HG02884 (cell line): ENCODE measurements at regions not wholly inside any gene's neighbourhood (a gene's known extent, or its start where the extent isn't known, plus 50 kb on each side); places are given as distances from the start of the nearest gene placed in this dataset.

Source experiments
- ATAC-seq: cut with Tn5 transposase; IDR thresholded peaks from one replicate; pipeline ENCODE4 v1.9.1; 2021; ENCODE audit warnings: mild to moderate bottlenecking, moderate library complexity; ENCODE audit not compliant: unreplicated experiment

DNA sequence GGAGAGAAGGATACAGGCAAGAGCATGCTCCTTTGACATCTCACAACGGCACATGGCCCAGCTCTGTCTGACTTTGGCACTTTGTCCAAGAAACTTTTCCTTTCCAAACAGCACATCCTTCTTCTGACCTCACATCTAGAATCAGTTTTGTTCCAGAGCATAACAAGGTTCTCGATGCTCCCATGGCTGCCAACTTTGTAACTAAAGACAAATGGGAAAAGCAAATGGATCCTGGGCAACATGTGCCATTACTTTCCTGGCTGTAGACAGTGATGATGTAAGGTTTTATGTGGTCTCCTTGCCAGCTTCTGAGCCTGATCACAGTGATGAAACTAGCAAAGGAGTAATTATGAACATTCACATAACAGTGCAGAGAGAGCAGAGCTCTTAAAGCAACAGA is 171.8 kb upstream of the C1orf87 start:
- no peak for ATAC-seq

DNA sequence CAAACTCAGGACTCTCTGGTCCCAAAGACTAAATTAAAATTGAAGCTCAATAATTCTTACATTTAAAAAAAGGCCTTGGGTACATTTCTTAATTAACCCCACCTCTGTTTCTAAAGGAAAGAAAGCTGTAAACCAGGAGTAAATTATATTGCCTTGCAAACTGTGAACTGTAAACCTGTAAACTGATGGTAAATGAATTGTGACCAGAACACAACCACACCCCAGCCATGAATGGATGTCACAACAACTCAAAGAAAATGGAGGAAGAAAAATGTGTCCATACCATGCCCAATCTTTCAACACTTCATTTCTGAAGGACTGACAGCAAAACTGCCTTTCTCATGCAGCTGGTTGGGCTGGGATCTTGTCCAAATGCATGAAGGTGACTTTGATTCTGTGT is 171.3 kb upstream of the C1orf87 start:
- no peak for ATAC-seq

DNA sequence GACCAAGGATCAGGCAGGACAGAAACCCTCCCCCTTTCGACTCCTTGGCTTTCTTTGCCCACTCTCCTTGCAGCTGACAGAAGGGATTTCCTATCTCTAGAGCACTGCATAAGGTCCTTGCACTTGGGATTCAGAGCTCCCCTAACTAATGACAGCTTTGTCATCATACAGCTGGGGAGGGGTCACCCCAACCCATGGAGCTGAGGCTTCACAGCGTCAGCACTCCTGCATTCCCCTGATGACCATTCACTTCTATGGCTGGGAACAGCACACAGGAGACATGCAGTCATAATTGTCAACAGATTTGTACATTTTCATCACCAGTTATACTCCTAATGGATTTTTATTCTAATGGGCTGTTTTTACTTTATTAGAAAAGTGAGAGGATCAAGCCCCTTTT is 161.7 kb upstream of the C1orf87 start:
- ATAC-seq: no peak

DNA sequence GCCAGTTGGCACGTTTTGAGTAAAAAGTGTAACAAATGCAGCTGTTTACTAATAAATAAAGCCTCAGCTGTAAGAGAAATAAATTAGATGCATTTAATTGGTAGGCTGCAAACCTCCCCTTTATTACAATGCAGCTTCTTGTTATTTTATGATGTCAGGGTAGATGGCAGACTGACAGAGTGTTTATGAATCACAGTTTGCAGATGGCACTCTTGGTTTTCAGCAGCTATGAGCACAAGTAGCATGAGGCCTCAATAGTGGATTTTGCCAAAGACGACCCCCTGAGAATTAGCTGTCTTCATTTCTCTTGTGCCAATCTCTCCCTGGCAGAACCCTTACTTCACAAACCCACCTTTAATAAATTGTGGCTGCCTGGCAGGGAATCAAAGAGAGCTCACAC is 161.2 kb upstream of the C1orf87 start:
- ATAC-seq: no peak

DNA sequence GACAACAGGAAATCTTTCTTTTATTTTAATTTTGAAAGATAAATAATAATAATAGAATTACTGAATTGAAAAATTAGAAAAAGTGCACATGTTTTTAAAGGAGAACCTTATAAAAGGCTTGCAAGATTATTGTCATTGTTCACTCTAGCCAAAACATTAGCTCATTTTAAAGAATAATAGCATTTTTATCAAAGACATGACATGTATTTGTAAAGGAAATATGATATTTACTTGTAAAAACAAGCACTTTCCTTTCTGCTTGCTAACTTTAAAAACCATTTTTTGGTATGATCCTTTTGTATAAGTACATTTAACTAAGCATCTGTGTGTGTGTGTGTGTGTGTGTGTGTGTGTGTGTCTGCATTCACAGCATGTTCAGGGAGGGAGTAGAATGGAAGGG is 156.3 kb upstream of the C1orf87 start:
- ATAC-seq: no peak

DNA sequence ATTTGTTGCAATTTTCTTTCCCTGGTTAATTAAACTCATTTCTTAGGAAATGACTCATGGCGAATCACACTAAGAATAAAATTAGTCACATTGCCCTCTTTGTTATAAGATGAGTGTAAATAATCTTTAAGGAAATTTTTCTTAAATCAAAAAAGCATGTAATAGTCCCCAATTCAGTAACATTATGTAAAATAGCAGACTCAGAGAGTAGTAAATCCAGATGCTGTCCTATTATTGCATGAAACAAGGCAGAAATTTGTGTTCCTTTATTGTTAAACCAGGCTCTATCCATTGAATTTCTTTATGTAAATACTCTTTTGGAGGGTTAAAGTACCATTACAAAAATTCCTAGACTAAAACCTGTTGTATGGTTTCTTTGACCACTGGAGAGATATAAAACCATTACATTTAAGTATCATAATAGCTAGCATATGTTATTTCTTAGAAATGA is 154.5 kb upstream of the C1orf87 start:
- ATAC-seq: no peak

DNA sequence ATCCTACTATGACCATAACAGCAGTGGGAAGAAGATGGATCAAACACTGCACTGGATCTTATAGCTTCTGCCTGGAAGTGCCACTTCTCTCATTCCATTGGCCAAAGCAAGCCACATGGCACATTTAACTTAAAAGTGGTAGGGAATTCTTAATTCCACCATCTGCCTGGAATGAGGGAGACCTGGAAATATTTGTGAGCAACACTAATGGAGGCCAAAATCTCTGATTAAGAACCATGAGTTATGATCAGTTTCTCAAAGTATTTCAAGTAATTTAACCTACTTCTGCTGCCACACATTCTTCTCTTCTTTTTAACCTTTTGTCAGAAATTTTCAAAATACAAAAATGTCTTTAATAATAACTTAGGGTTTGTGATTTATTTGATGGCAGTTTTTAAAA is 154.0 kb upstream of the C1orf87 start:
- no peak for ATAC-seq

DNA sequence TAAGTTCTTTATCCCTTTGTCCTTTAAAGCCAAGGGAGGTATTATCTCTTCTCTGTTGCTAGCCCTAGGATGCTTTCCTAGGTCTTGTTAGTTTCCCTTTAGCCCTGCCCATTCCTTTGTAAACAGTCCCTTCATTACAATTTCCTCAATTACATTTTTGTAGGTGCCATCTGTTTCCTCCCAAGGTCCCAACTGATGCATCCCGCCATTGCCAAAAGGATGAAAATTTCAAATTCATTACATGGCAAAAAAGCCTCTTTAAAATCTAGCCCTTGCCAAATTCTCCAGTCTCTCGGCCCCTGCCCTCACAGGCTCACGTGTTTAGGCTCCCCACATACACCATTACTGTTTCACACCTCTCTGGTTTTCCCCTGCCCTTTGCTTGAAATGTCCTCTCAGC is 151.9 kb upstream of the C1orf87 start:
- no peak for ATAC-seq

DNA sequence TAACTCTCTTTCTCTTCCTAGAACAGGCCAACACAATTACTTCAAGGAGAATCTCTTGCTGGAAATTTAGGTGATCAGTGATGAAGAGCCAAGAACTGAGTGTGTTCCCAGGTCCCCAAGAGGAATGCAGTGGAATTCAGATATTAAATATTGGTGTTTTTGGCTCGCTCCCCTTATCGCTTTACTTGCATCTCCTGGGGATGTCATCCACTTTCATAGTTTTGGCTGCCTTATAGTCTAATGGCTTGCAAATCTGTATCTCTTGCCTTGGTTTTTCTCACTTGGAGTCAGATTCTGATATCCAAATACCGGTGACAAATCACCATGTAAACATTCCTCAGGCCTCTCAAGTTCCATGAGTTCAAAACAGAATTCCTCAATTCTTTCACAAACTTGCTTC is 151.0 kb upstream of the C1orf87 start:
- no peak for ATAC-seq

DNA sequence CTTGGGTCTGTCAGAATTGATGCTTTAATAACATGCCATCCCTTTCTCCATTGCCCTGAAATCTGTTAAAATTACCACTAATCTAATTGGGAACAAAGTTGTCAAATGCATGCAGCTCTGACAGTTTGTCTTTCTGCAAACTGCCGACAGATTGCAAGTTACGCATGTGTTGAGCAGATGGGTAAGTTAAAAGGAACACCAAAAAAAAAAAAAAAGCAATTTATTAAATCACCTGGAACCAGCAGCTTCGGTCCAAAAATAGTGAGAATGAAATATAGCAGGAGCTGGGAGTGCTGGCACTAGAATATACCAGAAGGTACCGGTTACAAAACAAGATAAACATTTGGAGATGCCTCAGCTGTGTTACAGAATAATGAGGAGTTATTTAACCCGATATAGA is 149.6 kb upstream of the C1orf87 start:
- no peak for ATAC-seq

DNA sequence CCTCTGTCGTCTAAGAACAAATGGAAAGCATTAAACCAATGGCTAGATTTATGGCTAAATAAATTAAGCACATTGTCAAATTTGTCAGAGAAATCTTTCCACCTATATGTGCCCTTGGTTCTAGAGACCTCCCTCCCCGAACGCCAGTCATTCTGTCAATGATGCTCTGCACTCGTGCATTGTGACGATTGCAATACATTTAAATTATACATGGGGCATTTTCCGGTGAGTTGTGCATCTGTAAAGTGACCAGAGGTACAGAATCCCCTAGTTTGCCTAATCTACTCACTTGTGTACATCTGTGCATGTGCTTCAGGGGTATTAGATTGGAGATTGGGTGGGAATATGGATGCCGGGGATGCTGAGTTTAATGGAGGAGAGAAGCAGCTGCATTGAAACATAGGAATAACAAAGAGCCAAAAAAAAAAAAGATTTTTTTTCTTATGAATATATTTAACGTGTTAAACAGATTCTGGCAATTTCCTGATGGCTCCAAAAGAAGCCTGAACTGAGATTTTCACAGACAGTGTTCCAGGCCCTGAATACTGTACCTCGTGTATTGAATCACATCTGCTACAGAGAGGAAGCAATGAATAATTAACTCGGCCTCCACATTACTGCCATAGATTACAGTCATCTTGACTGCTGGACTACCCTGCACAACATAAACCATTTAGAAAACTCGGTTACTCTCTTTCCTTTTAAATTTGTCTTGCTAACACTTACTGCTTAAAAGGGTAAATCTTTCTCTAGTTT is 149.0 kb upstream of the C1orf87 start:
- no peak for ATAC-seq

DNA sequence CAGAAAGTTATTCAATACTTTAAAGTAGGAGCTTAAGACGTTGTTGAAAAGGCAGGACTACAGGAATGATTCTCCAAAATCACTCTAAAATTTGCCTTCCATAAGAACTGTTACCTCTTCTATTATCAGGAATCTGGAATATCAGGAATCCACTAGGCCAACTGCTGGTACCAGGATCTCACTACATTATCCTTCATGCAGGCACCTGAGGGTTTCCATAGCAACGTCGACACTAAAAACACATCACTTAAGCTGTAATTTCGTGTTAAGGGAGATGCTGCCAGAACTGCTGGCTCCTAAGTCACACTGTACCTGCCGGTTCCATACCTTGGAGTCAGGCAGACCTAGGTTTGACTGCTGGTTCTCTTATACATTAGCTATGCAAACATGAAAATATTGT is 139.7 kb upstream of the C1orf87 start:
- no peak for ATAC-seq

DNA sequence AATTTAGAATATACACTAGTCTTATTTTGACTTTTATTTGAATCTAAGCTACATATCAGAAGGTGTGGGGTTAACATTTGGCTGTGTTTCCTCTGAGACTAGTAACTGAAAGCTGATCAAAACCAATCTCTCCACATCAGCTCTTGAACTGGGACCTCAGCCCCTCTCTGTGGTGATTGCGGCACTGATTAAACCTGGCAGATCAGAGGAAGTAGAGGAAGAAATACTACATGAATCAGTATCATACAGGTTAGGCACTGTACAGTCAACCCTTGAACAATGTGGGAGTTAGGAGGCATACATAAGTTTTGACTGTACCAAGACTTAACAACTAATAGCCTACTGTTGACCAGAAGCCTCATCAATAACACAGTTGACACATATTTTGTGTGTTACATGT is 122.5 kb upstream of the C1orf87 start:
- no peak for ATAC-seq

DNA sequence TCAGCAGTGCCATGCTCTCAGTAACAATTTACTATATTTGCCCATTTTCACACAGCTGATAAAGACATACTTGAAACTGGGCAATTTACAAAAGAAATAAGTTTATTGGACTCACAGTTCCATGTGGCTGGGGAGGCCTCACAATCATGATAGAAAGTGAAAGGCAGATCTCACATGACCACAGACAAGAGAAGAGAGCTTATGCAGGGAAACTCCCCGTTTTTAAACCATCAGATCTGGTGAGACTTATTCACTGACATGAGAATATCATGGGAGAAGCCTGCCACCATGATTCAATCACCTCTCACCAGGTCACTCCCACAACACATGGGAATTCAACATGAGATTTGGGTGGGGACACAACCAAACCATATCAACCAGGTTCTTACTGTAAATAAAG is 112.1 kb upstream of the C1orf87 start:
- no peak for ATAC-seq

DNA sequence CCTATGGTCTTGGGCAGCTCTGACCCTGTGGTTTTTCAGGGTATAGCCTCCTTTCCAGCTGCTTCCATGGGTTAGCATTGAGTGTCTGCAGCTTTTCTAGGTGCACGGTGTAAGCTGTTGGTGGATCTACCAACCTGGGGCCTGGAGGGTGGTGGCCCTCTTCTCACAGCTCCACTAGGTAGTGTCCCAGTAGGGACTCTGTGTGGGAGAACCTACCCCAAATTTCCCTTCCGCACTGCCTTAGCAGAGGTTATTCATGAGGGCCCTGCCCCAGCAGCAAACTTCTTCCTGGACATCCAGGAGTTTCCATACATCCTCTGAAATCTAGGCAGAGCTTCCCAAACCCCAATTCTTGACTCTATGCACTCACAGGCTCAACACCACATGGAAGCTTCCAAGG is 111.0 kb upstream of the C1orf87 start:
- ATAC-seq: no peak

DNA sequence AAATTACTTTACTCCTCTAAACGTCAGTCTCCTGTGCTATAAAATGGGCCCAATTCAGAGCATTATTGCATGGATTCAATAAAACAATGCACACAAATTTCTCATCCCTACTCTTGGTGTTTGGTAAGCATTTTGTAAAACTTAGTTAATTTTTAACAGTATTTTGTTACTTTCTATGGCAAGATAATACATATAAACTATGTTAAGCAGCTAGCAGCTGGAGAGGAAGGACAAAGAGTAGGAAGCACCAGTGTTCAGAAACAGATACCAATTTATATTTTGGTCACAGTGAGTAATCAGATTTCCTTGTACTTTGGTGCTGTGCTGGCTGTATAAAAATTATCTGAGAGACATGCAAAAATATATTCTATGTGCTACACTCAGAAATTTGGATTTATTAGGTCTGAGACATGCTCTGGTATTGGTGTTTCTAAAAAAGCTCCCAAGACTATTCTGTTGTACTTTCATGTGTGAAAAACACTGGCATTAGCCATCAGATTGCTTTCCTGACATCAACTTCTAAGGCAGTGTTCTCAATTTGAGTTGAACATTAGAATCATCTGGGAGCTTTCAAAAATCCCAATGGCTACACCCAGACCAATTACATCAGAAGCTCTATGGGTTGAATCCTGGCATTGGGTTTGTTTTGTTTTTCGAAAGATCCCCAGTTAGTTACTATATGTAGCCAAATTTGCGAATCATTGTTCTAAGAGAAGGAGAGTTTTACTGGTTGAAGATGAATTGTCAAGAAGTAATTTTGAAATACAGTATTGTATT is 100.3 kb upstream of the C1orf87 start:
- ATAC-seq: no peak

DNA sequence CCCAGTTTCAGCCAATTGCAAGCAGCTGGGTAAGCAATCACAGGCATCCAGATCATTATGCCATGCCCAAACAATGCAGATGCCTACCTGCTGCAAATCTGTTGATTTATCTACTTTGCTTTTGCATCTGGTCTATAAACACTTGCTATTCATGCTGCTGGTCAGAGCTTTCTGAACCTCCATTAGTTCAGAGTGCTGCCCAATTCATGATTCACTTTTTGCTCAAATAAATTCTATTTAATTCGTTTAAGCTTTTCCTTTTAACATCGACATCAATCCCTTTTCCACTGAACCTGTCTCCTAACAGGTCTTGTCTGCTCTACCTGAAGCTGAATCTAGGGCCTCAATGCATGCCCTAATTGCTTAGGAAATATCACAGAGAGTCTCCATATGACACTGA is 99.4 kb upstream of the C1orf87 start:
- ATAC-seq: no peak

DNA sequence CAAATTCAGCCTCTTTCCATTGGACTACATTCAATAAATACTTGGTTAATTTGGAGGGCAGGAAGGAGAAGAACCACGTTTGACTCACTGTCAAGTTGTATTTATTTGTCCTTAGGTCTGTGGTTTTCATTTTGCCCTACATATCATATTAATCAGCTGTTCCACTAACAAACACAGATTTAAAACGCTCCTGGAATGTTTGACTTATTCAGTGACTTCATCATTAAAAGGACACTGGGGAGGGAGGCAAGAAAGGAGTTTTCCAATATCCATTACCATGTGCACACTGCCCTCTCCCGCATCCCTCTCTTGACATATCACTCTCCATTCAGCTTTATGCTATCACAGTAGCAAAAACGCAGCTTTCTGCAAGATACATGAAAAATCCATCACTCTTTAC is 98.2 kb upstream of the C1orf87 start:
- ATAC-seq: no peak

DNA sequence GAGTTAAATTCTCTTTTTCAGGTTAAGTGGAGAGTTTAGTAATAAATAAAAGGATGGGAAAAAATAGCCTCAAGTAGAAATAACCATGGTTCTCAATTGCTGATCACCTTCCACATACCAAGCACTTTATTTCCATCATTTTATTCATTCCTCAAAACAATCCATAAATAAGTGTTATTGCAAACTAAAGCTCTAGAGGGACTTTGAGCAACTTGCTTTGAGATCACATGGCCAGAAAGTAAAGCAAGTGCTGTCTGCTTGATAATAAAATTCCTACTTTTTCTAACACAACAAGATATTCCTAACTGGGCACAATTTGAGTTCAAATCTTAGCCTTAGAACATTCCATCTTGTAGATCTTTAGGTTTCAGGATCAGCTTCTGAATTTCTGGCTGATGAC is 97.1 kb upstream of the C1orf87 start:
- ATAC-seq: no peak

DNA sequence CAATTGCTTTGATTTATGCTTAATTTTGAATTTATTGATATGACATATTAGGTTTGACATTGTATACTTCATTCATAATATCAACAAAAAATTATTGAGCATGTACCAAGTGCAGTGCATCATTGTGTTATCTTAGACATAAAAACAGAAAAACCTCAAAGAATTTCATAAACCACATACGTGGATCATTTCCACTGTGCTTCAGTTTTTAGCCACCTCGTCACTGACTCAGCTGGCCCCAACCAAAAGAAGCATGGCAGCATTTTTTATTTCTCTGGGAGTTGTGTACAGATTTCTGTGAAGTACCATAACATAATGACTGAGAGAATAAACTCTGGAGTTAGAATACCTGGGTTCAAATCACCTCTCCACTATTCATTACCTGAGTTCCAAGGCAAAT is 95.6 kb upstream of the C1orf87 start:
- no peak for ATAC-seq

DNA sequence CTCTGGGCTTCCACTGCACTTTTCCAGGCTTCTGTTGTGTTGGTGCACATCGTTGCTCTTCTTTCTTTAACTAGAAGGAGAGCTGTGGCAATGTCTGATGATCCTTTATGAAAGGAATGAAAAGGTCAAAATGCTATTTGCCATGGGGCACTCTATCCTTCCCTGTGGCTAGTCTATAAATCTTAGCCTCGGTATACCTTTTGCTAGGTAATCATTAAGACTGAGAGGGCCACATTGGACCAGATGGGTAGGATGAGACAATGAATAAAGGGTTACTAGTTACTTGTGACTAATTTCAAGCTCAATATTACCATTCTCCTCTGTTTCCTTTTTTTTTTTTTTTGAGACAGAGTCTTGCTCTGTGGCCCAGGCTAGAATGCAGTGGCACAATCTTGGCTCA is 89.4 kb upstream of the C1orf87 start:
- no peak for ATAC-seq

DNA sequence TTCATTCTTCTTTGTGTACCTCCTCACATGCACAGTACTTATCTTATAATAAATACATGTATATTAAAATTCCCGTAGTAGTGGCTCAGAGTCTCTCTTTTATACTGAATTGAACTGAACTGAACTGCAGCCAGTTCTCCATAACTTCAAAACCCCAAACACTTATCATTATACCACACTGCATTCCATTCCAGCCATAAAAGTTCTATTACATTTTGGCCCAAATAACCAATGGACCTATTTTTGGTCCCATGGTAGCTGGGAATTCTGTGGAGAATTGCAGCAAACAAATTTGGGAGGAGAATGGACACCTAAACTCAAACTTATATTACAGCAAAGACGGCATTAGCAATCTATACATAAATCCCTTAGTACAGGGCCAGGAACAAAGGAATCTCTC is 86.6 kb upstream of the C1orf87 start:
- no peak for ATAC-seq

DNA sequence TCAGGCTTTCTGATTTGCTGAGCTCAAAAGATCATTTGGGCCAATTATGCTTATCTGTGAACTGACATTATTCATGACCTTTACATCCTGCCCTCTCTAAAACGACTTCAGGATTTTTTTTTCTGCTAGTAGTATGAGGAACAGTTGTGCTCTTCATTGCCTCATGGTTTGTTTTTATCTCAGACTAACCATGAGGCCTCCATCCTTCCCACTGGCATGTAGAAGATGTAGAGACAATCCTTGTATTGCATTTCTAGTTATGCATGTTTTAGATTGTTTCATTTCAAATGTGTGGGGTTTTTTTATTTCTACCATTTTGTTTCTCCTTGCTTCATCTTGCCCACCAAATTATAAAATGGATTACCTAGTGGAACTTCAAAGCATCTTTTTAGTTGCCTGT is 82.8 kb upstream of the C1orf87 start:
- no peak for ATAC-seq
